Retinal pigment epithelial cell (primary cell): ENCODE measurements at regions not wholly inside any gene's neighbourhood (a gene's known extent, or its start where the extent isn't known, plus 50 kb on each side); places are given as distances from the start of the nearest gene placed in this dataset.

Experiments used
- DNase-seq: peaks from one replicate; pipeline ENCODE4 v3.0.0-alpha.2; 2010; ENCODE audit warnings: low read depth
- H3K4me3 ChIP-seq: 2 replicates; pipeline ENCODE4 v1.5.1; 2011; ENCODE audit warnings: mild to moderate bottlenecking, low read length, control low read depth, moderate library complexity
- CTCF ChIP-seq: conservative IDR thresholded peaks from 2 replicates; pipeline ENCODE4 v1.5.1; 2011; ENCODE audit warnings: low read depth, low read length, control low read depth, inconsistent platforms

GRCh38 chr5:50965654-50966375 is 299.4 kb downstream of the PARP8 start:
- no peak overlapping the region for H3K4me3 ChIP-seq
- no peak for TF ChIP-seq CTCF
- no peak for DNase-seq

GRCh38 chr5:50967009-50967562 is 300.6 kb downstream of the PARP8 start:
- TF ChIP-seq CTCF = no peak
- DNase-seq = no peak
- H3K4me3 ChIP-seq = no peak overlapping the region

DNA sequence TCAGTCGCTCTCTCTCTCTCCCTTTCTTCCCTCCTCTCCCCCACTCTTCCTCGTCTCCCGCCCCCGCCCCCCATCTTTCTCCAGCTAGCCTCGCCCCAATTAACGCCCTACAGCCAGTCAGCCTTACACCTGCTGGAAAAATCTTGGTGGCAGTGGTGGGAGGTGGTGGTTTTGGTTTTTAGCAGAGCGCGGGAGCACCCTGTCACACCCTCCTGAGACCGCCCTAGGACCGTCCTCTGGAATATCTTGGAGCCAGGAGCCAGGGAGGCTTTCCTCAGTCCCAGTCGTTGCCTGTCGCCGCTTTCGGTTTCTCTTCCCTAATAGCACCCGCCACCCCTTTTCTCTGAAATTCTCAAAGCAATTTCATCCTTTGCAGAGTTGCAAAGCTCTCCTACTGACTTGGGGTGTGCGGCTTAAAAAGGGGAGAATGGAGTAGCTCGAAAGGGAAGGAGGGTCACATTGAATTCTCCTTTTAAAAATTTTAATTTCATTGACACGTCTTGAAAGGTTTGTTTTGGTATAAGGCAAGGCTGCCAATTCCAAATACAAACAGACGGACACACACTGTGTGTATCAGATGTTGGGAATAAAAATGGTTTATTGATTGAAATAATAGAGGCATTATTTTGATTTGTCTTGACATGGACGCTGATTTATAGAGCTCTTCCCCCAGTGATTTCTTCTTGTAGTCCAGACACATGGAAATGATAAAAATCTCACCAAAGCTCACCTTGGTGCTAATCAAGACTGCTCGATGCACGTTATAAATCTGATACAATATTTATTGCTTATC is 301.3 kb downstream of the PARP8 start:
- no peak for TF ChIP-seq CTCF
- DNase-seq = no peak
- no peak overlapping the region for H3K4me3 ChIP-seq

GRCh38 chr5:50968356-50969149 is 302.1 kb downstream of the PARP8 start:
- DNase-seq = no peak
- H3K4me3 ChIP-seq = no peak overlapping the region
- TF ChIP-seq CTCF = no peak

- DNase-seq = no peak
- H3K4me3 ChIP-seq = no peak overlapping the region
- TF ChIP-seq CTCF = no peak
These were observed 303.0 kb downstream of the PARP8 start for GRCh38 chr5:50969151-50970031.

DNA sequence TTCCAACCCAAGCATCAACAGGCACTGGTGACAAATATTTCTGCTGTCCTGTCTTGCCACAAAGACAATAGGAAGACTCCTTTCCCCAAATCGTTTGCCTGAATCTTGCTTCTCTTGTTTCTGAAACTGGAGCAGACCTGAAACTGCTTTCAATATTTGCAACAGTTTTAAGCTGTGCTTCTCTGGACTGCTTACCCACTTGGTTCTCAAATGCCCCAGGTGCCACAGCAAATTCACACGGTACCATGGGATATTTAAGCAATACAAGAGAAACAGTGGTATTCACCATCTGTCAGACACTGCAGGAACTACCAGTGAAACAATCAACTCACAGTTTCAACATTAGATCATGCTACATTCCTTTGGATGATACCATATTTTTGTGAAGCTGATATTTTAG is 309.4 kb downstream of the PARP8 start:
- H3K4me3 ChIP-seq = no peak overlapping the region
- TF ChIP-seq CTCF = no peak
- DNase-seq = no peak
